IPS-18a (cell line): ENCODE measurements at regions not wholly inside any gene's neighbourhood (a gene's known extent, or its start where the extent isn't known, plus 50 kb on each side); places are given as distances from the start of the nearest gene placed in this dataset.
"Not testable (repeated sequence)": the region's sequence is repeated elsewhere in the genome, so short reads cannot be mapped to it uniquely, and the experiment has no call there.

ENCODE experiments used
- H3K27ac ChIP-seq: one replicate; pipeline ENCODE4 v1.5.1; 2013; ENCODE audit warnings: low read length
- H3K27me3 ChIP-seq: one replicate; pipeline ENCODE4 v1.6.1; 2013; ENCODE audit warnings: mild to moderate bottlenecking, low read length; ENCODE audit not compliant: control insufficient read depth, insufficient read depth
- H3K36me3 ChIP-seq: one replicate; pipeline ENCODE4 v1.6.1; 2013; ENCODE audit warnings: low read depth, low read length; ENCODE audit not compliant: control insufficient read depth
- H3K4me1 ChIP-seq: one replicate; pipeline ENCODE4 v1.6.1; 2013; ENCODE audit warnings: low read depth, low read length; ENCODE audit not compliant: control insufficient read depth
- H3K4me3 ChIP-seq: one replicate; pipeline ENCODE4 v1.5.1; 2013; ENCODE audit warnings: low read length
- H3K9ac ChIP-seq: one replicate; pipeline ENCODE4 v1.6.1; 2013; ENCODE audit warnings: mild to moderate bottlenecking, low read length, moderate library complexity
- H3K9me3 ChIP-seq: one replicate; pipeline ENCODE4 v1.6.1; 2013; ENCODE audit warnings: low read depth, low read length; ENCODE audit not compliant: control insufficient read depth

- Histone ChIP-seq H3K36me3 (no peaks in the 10 kb centered on the region), H3K27ac (no peak overlapping the region), H3K4me1 (no peaks in the 10 kb centered on the region), H3K27me3 (no peaks in the 10 kb centered on the region), H3K4me3 (no peak overlapping the region), H3K9ac (no peak overlapping the region), H3K9me3 (no peaks in the 10 kb centered on the region)
Measured at GRCh38 chr4:183816882-183817509, 88.1 kb upstream of the STOX2 start.

GRCh38 chr4:183818591-183818990 is 86.5 kb upstream of the STOX2 start:
- H3K27me3 ChIP-seq, H3K27ac ChIP-seq, H3K36me3 ChIP-seq, H3K4me3 ChIP-seq, H3K9me3 ChIP-seq, H3K4me1 ChIP-seq, H3K9ac ChIP-seq: not testable (repeated sequence)

- no peaks in the 10 kb centered on the region for H3K36me3 ChIP-seq
- H3K9me3 ChIP-seq, result no peaks in the 10 kb centered on the region
- H3K4me3 ChIP-seq, result no peak overlapping the region
- no peak overlapping the region for H3K9ac ChIP-seq
- no peaks in the 10 kb centered on the region for H3K4me1 ChIP-seq
- no peaks in the 10 kb centered on the region for H3K27me3 ChIP-seq
- H3K27ac ChIP-seq, result no peak overlapping the region
Measured at GRCh38 chr4:183821076-183821853, 83.8 kb upstream of the STOX2 start.

DNA sequence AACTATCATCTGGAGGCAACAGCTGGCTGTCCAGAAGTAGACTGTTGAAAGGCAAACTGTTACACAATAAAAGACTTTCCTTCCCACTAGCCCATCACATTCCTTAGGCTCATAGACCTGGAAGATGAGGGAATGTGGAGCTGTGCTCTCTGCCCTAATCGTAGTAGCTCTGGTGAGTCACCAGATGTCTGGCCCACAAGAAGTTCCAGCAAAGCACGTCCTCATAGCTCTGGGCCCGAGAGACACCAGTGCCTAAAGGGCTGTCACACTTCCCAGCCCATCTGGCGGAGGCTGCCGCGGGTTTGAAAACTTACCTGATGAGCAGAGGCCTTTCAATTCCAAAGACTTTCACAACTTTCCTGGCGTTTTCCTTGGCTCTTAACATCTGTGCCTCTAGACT is 81.7 kb upstream of the STOX2 start:
- H3K9ac ChIP-seq, result no peak overlapping the region
- H3K4me1 ChIP-seq, result no peaks in the 10 kb centered on the region
- H3K4me3 ChIP-seq, result no peak overlapping the region
- no peaks in the 10 kb centered on the region for H3K9me3 ChIP-seq
- H3K27me3 ChIP-seq, result no peaks in the 10 kb centered on the region
- H3K27ac ChIP-seq, result no peak overlapping the region
- no peaks in the 10 kb centered on the region for H3K36me3 ChIP-seq

DNA sequence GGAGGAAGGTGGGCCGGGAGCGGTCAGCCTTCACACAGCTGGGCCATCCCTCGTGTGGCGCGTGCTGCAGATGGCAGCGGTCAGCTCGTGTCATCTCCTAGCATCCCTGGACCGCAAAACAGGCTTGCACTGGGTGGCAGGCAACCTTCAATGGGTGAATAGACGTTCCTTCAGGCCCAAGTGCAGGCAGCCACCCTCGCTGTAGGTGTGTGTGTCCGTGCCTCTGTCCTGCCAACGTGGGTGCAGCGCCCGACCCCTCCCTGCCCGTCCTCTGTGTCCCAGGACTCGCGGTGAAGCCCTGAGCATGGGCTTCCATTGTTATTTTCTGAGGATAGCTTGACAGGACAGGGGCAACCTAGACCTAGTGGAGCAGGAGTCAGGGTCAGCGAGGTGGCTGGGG is 79.8 kb upstream of the STOX2 start:
- H3K27me3 ChIP-seq, result no peaks in the 10 kb centered on the region
- no peak overlapping the region for H3K4me3 ChIP-seq
- no peaks in the 10 kb centered on the region for H3K4me1 ChIP-seq
- H3K9me3 ChIP-seq, result no peaks in the 10 kb centered on the region
- no peaks in the 10 kb centered on the region for H3K36me3 ChIP-seq
- H3K27ac ChIP-seq, result no peak overlapping the region
- no peak overlapping the region for H3K9ac ChIP-seq

DNA sequence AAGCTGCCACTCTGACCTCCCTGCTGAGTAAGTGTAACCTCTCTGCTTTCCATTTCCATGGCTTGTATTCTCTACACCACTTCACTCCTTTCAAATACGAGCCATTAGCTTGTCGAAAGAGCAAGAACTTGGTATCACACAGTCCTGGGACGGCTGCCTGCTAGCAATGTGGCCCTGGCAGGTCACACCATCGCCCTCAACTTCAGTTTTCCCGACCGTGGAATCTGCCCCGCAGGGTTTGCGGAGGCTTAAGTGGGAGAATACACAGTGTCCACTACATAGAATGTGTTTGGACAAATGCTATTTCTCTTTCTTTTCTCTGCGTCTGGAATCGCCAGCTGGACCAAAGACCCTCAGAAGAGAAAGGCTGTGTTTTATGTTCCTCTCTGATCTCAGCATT is 78.6 kb upstream of the STOX2 start:
- no peaks in the 10 kb centered on the region for H3K36me3 ChIP-seq
- H3K27me3 ChIP-seq, result no peaks in the 10 kb centered on the region
- H3K4me1 ChIP-seq, result no peaks in the 10 kb centered on the region
- H3K4me3 ChIP-seq, result no peak overlapping the region
- no peak overlapping the region for H3K27ac ChIP-seq
- no peaks in the 10 kb centered on the region for H3K9me3 ChIP-seq
- H3K9ac ChIP-seq, result no peak overlapping the region

GRCh38 chr4:183828125-183828524 is 77.0 kb upstream of the STOX2 start:
- Histone ChIP-seq H3K4me1 (no peaks in the 10 kb centered on the region), H3K27ac (no peak overlapping the region), H3K27me3 (no peaks in the 10 kb centered on the region), H3K36me3 (no peaks in the 10 kb centered on the region), H3K9me3 (no peaks in the 10 kb centered on the region), H3K9ac (no peak overlapping the region), H3K4me3 (no peak overlapping the region)

- H3K27me3 ChIP-seq, result no peaks in the 10 kb centered on the region
- no peak overlapping the region for H3K27ac ChIP-seq
- H3K4me1 ChIP-seq, result no peaks in the 10 kb centered on the region
- H3K4me3 ChIP-seq, result no peak overlapping the region
- no peaks in the 10 kb centered on the region for H3K36me3 ChIP-seq
- no peaks in the 10 kb centered on the region for H3K9me3 ChIP-seq
- H3K9ac ChIP-seq, result no peak overlapping the region
Measured at GRCh38 chr4:183828839-183829238, 76.3 kb upstream of the STOX2 start.

DNA sequence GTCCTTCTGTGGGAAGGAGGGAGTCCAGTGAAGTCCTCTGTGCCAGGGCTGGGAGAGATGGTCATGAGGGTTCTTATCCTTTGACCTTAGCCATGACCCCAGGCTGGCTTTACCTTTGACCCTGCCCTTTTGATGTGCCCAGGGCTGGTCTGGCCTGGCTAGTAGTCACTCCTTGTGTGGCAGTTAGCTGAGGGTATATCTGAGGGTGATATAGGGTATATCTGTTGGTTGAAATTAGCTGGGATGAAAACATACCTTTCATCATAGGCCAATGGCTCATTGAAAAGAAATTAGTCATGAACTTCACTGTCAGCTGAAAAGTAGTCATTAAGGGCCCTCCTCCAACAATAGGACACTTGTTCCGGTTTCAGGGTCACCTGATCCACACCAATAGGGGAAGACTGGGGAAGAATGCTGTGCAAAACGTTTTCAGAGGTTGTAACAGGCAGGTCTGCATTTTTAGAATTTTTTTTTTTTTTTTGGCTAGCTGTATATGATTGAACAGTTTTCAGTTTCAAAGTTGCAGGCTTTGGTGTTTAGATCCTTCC is 74.6 kb upstream of the STOX2 start:
- Histone ChIP-seq H3K9ac (no peak overlapping the region), H3K27me3 (no peaks in the 10 kb centered on the region), H3K4me3 (no peak overlapping the region), H3K36me3 (no peaks in the 10 kb centered on the region), H3K27ac (no peak overlapping the region), H3K4me1 (no peaks in the 10 kb centered on the region), H3K9me3 (no peaks in the 10 kb centered on the region)

DNA sequence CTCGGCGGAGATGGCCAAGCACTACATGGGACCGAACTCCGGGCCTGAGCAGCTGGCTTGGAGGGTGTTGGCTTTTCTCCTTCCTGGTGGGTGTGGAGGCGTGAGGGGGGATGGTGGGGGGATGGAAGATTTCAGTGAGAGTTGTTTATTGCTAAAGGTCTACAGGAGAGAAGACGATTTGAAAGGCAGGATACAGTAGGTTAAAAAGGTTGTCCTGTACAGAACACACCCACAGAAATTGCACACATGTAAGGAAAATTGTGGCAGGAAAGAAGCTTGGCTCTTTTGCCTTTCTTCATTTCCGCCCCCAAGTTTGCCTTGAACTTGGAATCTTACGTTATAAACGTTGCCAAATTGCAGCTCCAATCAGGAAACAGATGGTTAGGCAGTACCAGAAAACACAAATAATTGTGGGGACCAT is 74.1 kb upstream of the STOX2 start:
- Histone ChIP-seq H3K9me3 (no peaks in the 10 kb centered on the region), H3K27me3 (no peaks in the 10 kb centered on the region), H3K4me1 (no peaks in the 10 kb centered on the region), H3K4me3 (no peak overlapping the region), H3K36me3 (no peaks in the 10 kb centered on the region), H3K27ac (no peak overlapping the region), H3K9ac (no peak overlapping the region)

GRCh38 chr4:183831683-183832082 is 73.4 kb upstream of the STOX2 start:
- no peak overlapping the region for H3K4me3 ChIP-seq
- H3K9me3 ChIP-seq, result no peaks in the 10 kb centered on the region
- H3K9ac ChIP-seq, result no peak overlapping the region
- no peaks in the 10 kb centered on the region for H3K36me3 ChIP-seq
- no peaks in the 10 kb centered on the region for H3K27me3 ChIP-seq
- H3K27ac ChIP-seq, result no peak overlapping the region
- H3K4me1 ChIP-seq, result no peaks in the 10 kb centered on the region
